Left lung (tissue), 4 donors: ENCODE measurements at regions not wholly inside any gene's neighbourhood (a gene's known extent, or its start where the extent isn't known, plus 50 kb on each side); places are given as distances from the start of the nearest gene placed in this dataset.

Source experiments
- ATAC-seq: fragments of 200-7000 bp; cut with Tn5 transposase; one replicate; pipeline ENCODE4 v1.9.1; 2020; ENCODE audit warnings: moderate library complexity
- DNase-seq, 4 donors: peaks; one replicate each; pipeline ENCODE4 v3.0.0-alpha.2; 2013 to 2020
- H3K27ac ChIP-seq, 2 donors: fragments of 200-600 bp; sonication (generic) in 1 of 2; one replicate each; pipeline versions ENCODE4 v1.5.0 to v1.8.0; 2020 to 2021
- H3K27me3 ChIP-seq, 2 donors: fragments of 200-600 bp; sonication (generic) in 1 of 2; one replicate each; pipeline versions ENCODE4 v1.5.0 to v1.8.0; 2020 to 2021
- H3K36me3 ChIP-seq, 2 donors: fragments of 200-600 bp; sonication (generic) in 1 of 2; one replicate each; pipeline versions ENCODE4 v1.5.0 to v1.8.0; 2020 to 2021
- H3K4me1 ChIP-seq, 2 donors: fragments of 200-600 bp; one replicate each; pipeline ENCODE4 v1.8.0; 2021
- H3K4me3 ChIP-seq, 2 donors: fragments of 200-600 bp; sonication (generic) in 1 of 2; one replicate each; pipeline versions ENCODE4 v1.5.0 to v1.8.0; 2020 to 2021; ENCODE audit warnings: mild to moderate bottlenecking in 1 of 2
- H3K9me3 ChIP-seq, 2 donors: fragments of 200-600 bp; sonication (generic) in 1 of 2; one replicate each; pipeline versions ENCODE4 v1.5.0 to v1.8.0; 2020 to 2021
- intact Hi-C, 2 donors: fragments of 100-400 bp; cut with DNase I; formaldehyde crosslinking; loops; one replicate each; pipeline versions ENCODE4 v1.11.2 to v1.14.2; 2022
- TF ChIP-seq, protein P1 (sequence below), 2 donors: fragments of 200-600 bp; sonication (generic) in 1 of 2; IDR thresholded peaks; one replicate each; pipeline versions ENCODE4 v1.5.0 to v1.8.0; 2021; ENCODE audit warnings: antibody characterized with exemption in 2 of 2
- donor health status: DM: no; HTN: yes; CAD: no.
- donor health status: DM: no; HTN: no; CAD: no.

DNA sequence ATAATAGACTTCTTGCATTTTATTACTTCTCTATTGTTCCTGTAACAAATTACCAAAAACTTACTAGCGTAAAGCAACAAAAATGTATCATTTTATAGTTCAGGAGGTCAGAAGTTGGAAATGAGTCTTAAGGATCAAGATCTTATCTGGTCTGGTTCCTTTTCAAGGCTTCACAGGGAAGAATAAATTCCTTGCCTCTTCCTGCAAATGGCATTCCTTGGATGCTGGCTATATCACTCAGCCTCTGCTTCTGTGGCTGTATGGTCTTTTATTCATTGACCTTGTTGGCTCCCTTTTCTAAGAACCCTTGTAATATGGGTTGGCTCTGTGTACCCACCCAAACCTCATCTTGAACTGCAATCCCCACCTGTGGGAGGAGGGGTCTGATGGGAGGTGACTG is 478.4 kb upstream of the THBS1 start:
- no peaks in the 10 kb centered on the region for H3K4me1 ChIP-seq
- H3K4me3 ChIP-seq = no peak overlapping the region
- H3K36me3 ChIP-seq = no peaks in the 10 kb centered on the region
- TF ChIP-seq, protein P1, sequence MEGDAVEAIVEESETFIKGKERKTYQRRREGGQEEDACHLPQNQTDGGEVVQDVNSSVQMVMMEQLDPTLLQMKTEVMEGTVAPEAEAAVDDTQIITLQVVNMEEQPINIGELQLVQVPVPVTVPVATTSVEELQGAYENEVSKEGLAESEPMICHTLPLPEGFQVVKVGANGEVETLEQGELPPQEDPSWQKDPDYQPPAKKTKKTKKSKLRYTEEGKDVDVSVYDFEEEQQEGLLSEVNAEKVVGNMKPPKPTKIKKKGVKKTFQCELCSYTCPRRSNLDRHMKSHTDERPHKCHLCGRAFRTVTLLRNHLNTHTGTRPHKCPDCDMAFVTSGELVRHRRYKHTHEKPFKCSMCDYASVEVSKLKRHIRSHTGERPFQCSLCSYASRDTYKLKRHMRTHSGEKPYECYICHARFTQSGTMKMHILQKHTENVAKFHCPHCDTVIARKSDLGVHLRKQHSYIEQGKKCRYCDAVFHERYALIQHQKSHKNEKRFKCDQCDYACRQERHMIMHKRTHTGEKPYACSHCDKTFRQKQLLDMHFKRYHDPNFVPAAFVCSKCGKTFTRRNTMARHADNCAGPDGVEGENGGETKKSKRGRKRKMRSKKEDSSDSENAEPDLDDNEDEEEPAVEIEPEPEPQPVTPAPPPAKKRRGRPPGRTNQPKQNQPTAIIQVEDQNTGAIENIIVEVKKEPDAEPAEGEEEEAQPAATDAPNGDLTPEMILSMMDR (IDR thresholded peaks at IDR 0.05) = no peak
- H3K9me3 ChIP-seq = no peaks in the 10 kb centered on the region
- ATAC-seq (no peak), DNase-seq (no peak)
- intact Hi-C loops = no loop called here
- H3K27ac ChIP-seq = no peak overlapping the region
- no peaks in the 10 kb centered on the region for H3K27me3 ChIP-seq

DNA sequence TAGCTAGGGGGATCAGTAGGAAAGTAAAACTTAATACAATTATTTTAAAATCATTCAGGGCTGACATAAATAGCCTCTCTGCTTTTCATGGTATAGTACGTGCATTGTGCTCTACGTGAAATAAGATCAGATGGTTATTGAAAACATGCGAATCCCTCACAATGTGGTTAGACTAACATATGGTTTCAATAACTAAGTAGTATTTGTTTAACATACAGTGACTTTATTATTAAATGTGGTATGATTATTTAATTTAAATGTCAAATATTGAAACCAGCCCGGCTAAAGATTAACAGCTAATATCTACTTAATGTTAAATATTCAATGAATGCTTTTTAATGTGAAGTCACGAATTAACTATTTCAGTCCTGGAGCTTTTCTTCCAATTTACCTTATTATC is 473.9 kb upstream of the THBS1 start:
- Histone ChIP-seq H3K36me3 (no peaks in the 10 kb centered on the region), H3K4me3 (no peak overlapping the region), H3K27me3 (no peaks in the 10 kb centered on the region), H3K4me1 (no peaks in the 10 kb centered on the region), H3K9me3 (no peaks in the 10 kb centered on the region), H3K27ac (no peak overlapping the region)
- intact Hi-C loops = no loop called here
- no peak for ATAC-seq
- TF ChIP-seq, protein P1 (IDR thresholded peaks at IDR 0.05) = no peak
- DNase-seq = no peak

DNA sequence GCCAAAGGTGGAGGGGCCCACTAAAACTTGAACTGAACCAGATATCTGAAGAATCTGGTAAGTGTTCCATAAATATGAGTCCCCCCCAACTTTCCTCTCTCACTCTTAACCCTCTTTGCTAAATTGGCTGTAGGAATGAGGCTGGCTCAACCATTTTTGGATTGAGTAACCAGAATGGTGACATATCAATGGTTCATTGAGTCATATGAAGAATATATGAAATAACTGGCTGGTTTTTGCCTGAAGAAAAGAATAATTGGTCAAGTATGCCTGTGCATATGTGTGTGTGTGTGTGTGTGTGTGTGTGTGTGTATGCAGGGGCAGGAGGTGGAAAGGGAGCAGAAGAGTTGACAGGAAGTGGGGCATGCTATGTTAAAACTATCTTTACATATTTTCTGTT is 472.9 kb upstream of the THBS1 start:
- intact Hi-C loops = no loop called here
- Histone ChIP-seq H3K4me1 (no peaks in the 10 kb centered on the region), H3K27me3 (no peaks in the 10 kb centered on the region), H3K9me3 (no peaks in the 10 kb centered on the region), H3K4me3 (no peak overlapping the region), H3K36me3 (no peaks in the 10 kb centered on the region), H3K27ac (no peak overlapping the region)
- ATAC-seq (no peak), DNase-seq (no peak)
- TF ChIP-seq, protein P1 (IDR thresholded peaks at IDR 0.05) = no peak

DNA sequence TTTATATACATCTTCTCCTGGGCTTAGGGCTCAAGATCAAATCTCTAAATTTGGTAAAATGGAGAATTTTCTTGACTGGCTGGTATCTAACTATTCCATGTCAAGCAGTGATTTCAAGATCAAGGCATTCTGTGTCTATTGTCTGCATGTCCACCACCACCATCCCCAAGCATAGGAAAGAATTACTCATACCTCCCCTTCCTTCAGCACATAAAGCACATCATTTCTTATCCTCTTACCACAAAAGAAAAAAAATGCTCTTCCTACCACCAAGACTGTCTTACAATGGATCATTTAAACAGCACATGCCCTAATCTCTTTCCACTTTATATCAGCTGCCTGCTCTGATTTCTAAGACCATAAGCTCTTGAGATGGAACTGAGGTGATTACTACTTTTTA is 470.5 kb upstream of the THBS1 start:
- no peak for ATAC-seq
- intact Hi-C loops = no loop called here
- DNase-seq = no peak
- Histone ChIP-seq H3K4me1 (no peaks in the 10 kb centered on the region), H3K9me3 (no peaks in the 10 kb centered on the region), H3K36me3 (no peaks in the 10 kb centered on the region), H3K27ac (no peak overlapping the region), H3K27me3 (no peaks in the 10 kb centered on the region), H3K4me3 (no peak overlapping the region)
- TF ChIP-seq, protein P1 (IDR thresholded peaks at IDR 0.05) = no peak

DNA sequence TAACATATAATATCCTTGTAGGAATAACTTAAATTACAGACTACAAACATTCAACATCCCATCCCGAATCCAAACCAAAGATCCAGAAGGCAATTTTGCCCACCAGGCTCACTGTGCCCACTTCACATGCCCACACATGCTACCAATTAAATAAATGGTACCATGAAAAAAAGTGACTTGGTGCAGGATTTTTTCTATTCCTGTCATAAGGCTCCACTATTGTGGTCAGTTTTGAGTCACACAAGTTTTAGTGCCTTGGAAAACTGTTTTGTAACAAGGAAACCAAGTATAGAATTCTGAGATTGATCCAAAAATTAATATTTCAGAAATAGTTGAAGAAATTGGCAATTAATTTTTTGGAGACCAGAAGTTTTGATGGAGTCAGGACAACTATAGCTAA is 470.1 kb upstream of the THBS1 start:
- ATAC-seq (no peak), DNase-seq (no peak)
- no peaks in the 10 kb centered on the region for H3K4me1 ChIP-seq
- H3K4me3 ChIP-seq = no peak overlapping the region
- H3K36me3 ChIP-seq = no peaks in the 10 kb centered on the region
- H3K9me3 ChIP-seq = peaks cover 0 to 1% of the 10 kb centered on the region in 2 donors
- H3K27me3 ChIP-seq = no peaks in the 10 kb centered on the region
- TF ChIP-seq, protein P1 (IDR thresholded peaks at IDR 0.05) = no peak
- intact Hi-C loops = no loop called here
- no peak overlapping the region for H3K27ac ChIP-seq
